22Rv1 (cell line): ENCODE measurements at regions not wholly inside any gene's neighbourhood (a gene's known extent, or its start where the extent isn't known, plus 50 kb on each side); places are given as distances from the start of the nearest gene placed in this dataset.

Experiments
- ZFX ChIP-seq: fragments of 450-650 bp; IDR thresholded peaks from 2 replicates; pipeline ENCODE4 v1.6.1; 2017; ENCODE audit warnings: antibody characterized with exemption, borderline replicate concordance
- TF ChIP-seq, protein P1 (sequence below): fragments of 450-650 bp; IDR thresholded peaks from 2 replicates; pipeline ENCODE4 v1.5.1; 2017; ENCODE audit warnings: mild to moderate bottlenecking

DNA sequence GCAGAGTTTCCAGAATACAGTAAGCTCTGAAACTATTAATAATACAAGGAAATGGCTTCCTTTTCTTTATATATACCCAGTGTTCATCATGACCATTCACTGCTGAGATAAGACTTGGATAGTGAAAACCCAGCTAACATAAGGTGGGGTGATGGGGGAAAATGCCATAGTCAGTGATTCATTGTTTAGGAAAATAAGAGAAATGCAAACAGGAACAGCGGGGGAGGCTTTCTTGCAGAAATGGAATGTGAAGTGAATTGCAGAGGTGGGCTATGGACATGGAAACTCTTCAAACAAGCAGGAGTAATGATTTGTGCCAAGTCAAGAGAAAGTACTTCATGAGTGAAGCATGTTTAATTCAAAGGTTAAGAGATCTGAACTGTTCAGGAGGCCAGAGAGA is 519.4 kb downstream of the TDRD15 start:
- TF ChIP-seq, protein P1, sequence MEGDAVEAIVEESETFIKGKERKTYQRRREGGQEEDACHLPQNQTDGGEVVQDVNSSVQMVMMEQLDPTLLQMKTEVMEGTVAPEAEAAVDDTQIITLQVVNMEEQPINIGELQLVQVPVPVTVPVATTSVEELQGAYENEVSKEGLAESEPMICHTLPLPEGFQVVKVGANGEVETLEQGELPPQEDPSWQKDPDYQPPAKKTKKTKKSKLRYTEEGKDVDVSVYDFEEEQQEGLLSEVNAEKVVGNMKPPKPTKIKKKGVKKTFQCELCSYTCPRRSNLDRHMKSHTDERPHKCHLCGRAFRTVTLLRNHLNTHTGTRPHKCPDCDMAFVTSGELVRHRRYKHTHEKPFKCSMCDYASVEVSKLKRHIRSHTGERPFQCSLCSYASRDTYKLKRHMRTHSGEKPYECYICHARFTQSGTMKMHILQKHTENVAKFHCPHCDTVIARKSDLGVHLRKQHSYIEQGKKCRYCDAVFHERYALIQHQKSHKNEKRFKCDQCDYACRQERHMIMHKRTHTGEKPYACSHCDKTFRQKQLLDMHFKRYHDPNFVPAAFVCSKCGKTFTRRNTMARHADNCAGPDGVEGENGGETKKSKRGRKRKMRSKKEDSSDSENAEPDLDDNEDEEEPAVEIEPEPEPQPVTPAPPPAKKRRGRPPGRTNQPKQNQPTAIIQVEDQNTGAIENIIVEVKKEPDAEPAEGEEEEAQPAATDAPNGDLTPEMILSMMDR: no peak
- TF ChIP-seq ZFX: no peak
